ENCODE measurements at regions not wholly inside any gene's neighbourhood (a gene's known extent, or its start where the extent isn't known, plus 50 kb on each side); places are given as distances from the start of the nearest gene placed in this dataset.

- Histone ChIP-seq H3K79me2 (ENCODE audit: control insufficient read depth, insufficient read depth, low read length) (no peaks in the 10 kb centered on the region), H3K4me2 (ENCODE audit: insufficient read depth, low read length) (no peak overlapping the region), H3K9me3 (replicated peaks; ENCODE audit: control insufficient read depth, insufficient read depth, low read depth, low read length) (no peaks in the 10 kb centered on the region), H3K27me3 (ENCODE audit: control insufficient read depth in 2 of 2, insufficient read depth in 2 of 2, low read length in 2 of 2) (no peaks in the 10 kb centered on the region), H3K4me1 (replicated peaks in 1 of 2; ENCODE audit: control insufficient read depth in 2 of 2, insufficient read depth in 2 of 2, low read length in 2 of 2) (no peaks in the 10 kb centered on the region), H4K20me1 (replicated peaks; ENCODE audit: control insufficient read depth, insufficient read depth, low read length) (no peaks in the 10 kb centered on the region), H3K4me3 (no peak overlapping the region), H3K27ac (ENCODE audit: extremely low read depth, low read depth, low read length) (no peak overlapping the region), H3K9me1 (ENCODE audit: control insufficient read depth, insufficient read depth, low read length) (no peaks in the 10 kb centered on the region), H3K9ac (ENCODE audit: insufficient read depth in 1 of 2, low read depth in 2 of 2, low read length in 2 of 2) (no peak overlapping the region), H2AFZ (ENCODE audit: low read depth, low read length) (no peak overlapping the region), H3K36me3 (ENCODE audit: control insufficient read depth, insufficient read depth, low read length) (no peaks in the 10 kb centered on the region)
- in situ Hi-C loops (cut with MboI) (no loop called here), intact Hi-C loops (cut with micrococcal nuclease) (no loop called here)
- no TSS peak for BruUV-seq (replicated peaks)
- DNase-seq (ENCODE audit: extremely low read depth in 1 of 4, low spot score in 3 of 4) (no peak), FAIRE-seq (no peak), ATAC-seq (no peak)
- CTCF ChIA-PET (ENCODE audit: low intra/inter-chr PET ratio), result no interaction called here
- POLR2A ChIA-PET, result no interaction called here
- no peak for TF ChIP-seq JUND (IDR thresholded peaks at IDR 0.05; ENCODE audit: borderline replicate concordance, low read depth, low read length)
- TF ChIP-seq JUND (tag; IDR thresholded peaks at IDR 0.05; ENCODE audit: borderline replicate concordance, low read depth, low read length), result no peak
- no peak for TF ChIP-seq ZNF134 (CRISPR knock-in tag; conservative IDR thresholded peaks at IDR 0.05)
- TF ChIP-seq PML (IDR thresholded peaks at IDR 0.05; ENCODE audit: low read length), result no peak
- 6% methylated on average over 2 of the region's 2 CpGs for WGBS (ENCODE audit: insufficient coverage, low coverage, missing lambda C conversion rate)
Observed at GRCh38 chr16:61379311-61379710, 656.9 kb downstream of the CDH8 start.

GRCh38 chr16:61374071-61374470, 662.2 kb downstream of the CDH8 start:
- no peaks in the 10 kb centered on the region for H3K9me1 ChIP-seq (ENCODE audit: control insufficient read depth, insufficient read depth, low read length)
- no peak overlapping the region for H3K27ac ChIP-seq (ENCODE audit: extremely low read depth, low read depth, low read length)
- no peaks in the 10 kb centered on the region for H3K9me3 ChIP-seq (replicated peaks; ENCODE audit: control insufficient read depth, insufficient read depth, low read depth, low read length)
- H3K4me2 ChIP-seq (ENCODE audit: insufficient read depth, low read length), result no peak overlapping the region
- no peaks in the 10 kb centered on the region for H3K27me3 ChIP-seq (ENCODE audit: control insufficient read depth in 2 of 2, insufficient read depth in 2 of 2, low read length in 2 of 2)
- H3K4me3 ChIP-seq, result no peak overlapping the region
- no peaks in the 10 kb centered on the region for H3K4me1 ChIP-seq (replicated peaks in 1 of 2; ENCODE audit: control insufficient read depth in 2 of 2, insufficient read depth in 2 of 2, low read length in 2 of 2)
- no peak overlapping the region for H2AFZ ChIP-seq (ENCODE audit: low read depth, low read length)
- DNase-seq (ENCODE audit: extremely low read depth in 1 of 4, low spot score in 3 of 4) (no peak), FAIRE-seq (no peak), ATAC-seq (no peak)
- ChIA-PET POLR2A (no interaction called here), CTCF (ENCODE audit: low intra/inter-chr PET ratio) (no interaction called here)
- BruUV-seq (replicated peaks), result no TSS peak
- intact Hi-C loops (cut with micrococcal nuclease), result no loop called here
- H3K9ac ChIP-seq (ENCODE audit: insufficient read depth in 1 of 2, low read depth in 2 of 2, low read length in 2 of 2), result no peak overlapping the region
- no peaks in the 10 kb centered on the region for H3K36me3 ChIP-seq (ENCODE audit: control insufficient read depth, insufficient read depth, low read length)
- H4K20me1 ChIP-seq (replicated peaks; ENCODE audit: control insufficient read depth, insufficient read depth, low read length), result no peaks in the 10 kb centered on the region
- in situ Hi-C loops (cut with MboI), result no loop called here
- H3K79me2 ChIP-seq (ENCODE audit: control insufficient read depth, insufficient read depth, low read length), result no peaks in the 10 kb centered on the region
- TF ChIP-seq POLR2AphosphoS5 (IDR thresholded peaks at IDR 0.05; ENCODE audit: control insufficient read depth, insufficient read depth, low read depth, low read length) (no peak), ZNF830 (CRISPR knock-in tag; IDR thresholded peaks at IDR 0.05) (no peak), ZNF76 (CRISPR knock-in tag; IDR thresholded peaks at IDR 0.05; ENCODE audit: borderline replicate concordance) (no peak), ZEB2 (IDR thresholded peaks at IDR 0.05) (no peak), SMC3 (conservative IDR thresholded peaks at IDR 0.05; ENCODE audit: insufficient read depth, low read depth, low read length) (no peak), XRCC5 (IDR thresholded peaks at IDR 0.05; ENCODE audit: low read depth, low read length) (no peak), SIN3A (IDR thresholded peaks at IDR 0.05; ENCODE audit: borderline replicate concordance in 2 of 2, control insufficient read depth in 1 of 2, low read depth in 2 of 2, low read length in 2 of 2) (no peak), THRB (CRISPR knock-in tag; conservative IDR thresholded peaks at IDR 0.05) (no peak), FOXM1 (IDR thresholded peaks at IDR 0.05; ENCODE audit: low read depth) (no peak), FOXM1 (CRISPR knock-in tag; IDR thresholded peaks at IDR 0.05; ENCODE audit: low read depth) (no peak), SIN3B (IDR thresholded peaks at IDR 0.05; ENCODE audit: low read depth) (no peak), TARDBP (IDR thresholded peaks at IDR 0.05) (no peak), ZNF589 (CRISPR knock-in tag; IDR thresholded peaks at IDR 0.05; ENCODE audit: low read depth) (no peak), ARID1B (IDR thresholded peaks at IDR 0.05) (no peak), FOXA3 (CRISPR knock-in tag; conservative IDR thresholded peaks at IDR 0.05 in 1 of 2, IDR thresholded peaks at IDR 0.05 in 1 of 2) (no peak)
